BJ (cell line): ENCODE measurements at regions not wholly inside any gene's neighbourhood (a gene's known extent, or its start where the extent isn't known, plus 50 kb on each side); places are given as distances from the start of the nearest gene placed in this dataset.

Source experiments
- CTCF ChIA-PET: fragments of 350-600 bp; formaldehyde crosslinking; extraction: SDS; loops from one replicate; lab custom pipeline; 2021; ENCODE audit warnings: antibody characterized with exemption, inconsistent platforms; lab: Yijun Ruan, JAX
- POLR2A ChIA-PET: fragments of 300-600 bp; sonication (Branson Sonifier 250); formaldehyde crosslinking; extraction: SDS; loops from one replicate; lab custom pipeline; 2021; ENCODE audit warnings: antibody characterized with exemption; lab: Charles Lee
- DNase-seq: peaks from one replicate; pipeline ENCODE4 v3.0.0-alpha.2; 2011; ENCODE audit warnings: low read depth
- H3K27me3 ChIP-seq: 2 replicates; pipeline ENCODE4 v1.6.0; 2011; ENCODE audit warnings: low read length; ENCODE audit not compliant: control insufficient read depth, insufficient read depth
- H3K36me3 ChIP-seq: 2 replicates; pipeline ENCODE4 v1.5.1; 2011; ENCODE audit warnings: low read length; ENCODE audit not compliant: control insufficient read depth, insufficient read depth
- H3K4me3 ChIP-seq: 2 replicates; pipeline ENCODE4 v1.5.1; 2011; ENCODE audit warnings: low read depth, mild to moderate bottlenecking, control low read depth, low read length
- CTCF ChIP-seq: IDR thresholded peaks from 2 replicates; pipeline ENCODE4 v1.5.1; 2011; ENCODE audit warnings: low read depth, mild to moderate bottlenecking, control low read depth, inconsistent platforms, low read length, moderate library complexity; ENCODE audit not compliant: insufficient read depth

DNA sequence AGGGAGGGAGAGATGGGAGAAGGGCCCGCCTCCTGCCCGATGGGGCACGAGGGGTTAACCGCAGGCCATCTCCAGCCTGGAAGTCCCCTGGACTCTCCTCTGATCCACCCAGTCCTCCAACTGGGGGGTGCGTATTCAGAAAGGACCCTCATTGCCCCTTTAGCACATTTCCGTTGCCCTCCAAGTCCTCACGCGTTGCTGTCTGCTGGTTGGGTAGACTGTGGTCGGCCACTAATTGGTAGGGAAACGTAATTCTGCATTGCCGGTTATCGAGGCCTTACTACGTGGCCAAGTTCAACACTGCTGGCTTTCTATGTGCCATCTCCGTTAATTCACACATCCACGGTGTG, 103.4 kb downstream of the FOXL1 start:
- POLR2A ChIA-PET = no interaction called here
- no peak overlapping the region for H3K4me3 ChIP-seq
- no peak for TF ChIP-seq CTCF
- H3K27me3 ChIP-seq = no peaks in the 10 kb centered on the region
- CTCF ChIA-PET = interaction anchor here (1.0 kb wide), 1 partner anchor 119 kb away, joined by 3 read pairs; no protein-coding TSS in a partner anchor
- DNase-seq = no peak
- H3K36me3 ChIP-seq = no peaks in the 10 kb centered on the region

DNA sequence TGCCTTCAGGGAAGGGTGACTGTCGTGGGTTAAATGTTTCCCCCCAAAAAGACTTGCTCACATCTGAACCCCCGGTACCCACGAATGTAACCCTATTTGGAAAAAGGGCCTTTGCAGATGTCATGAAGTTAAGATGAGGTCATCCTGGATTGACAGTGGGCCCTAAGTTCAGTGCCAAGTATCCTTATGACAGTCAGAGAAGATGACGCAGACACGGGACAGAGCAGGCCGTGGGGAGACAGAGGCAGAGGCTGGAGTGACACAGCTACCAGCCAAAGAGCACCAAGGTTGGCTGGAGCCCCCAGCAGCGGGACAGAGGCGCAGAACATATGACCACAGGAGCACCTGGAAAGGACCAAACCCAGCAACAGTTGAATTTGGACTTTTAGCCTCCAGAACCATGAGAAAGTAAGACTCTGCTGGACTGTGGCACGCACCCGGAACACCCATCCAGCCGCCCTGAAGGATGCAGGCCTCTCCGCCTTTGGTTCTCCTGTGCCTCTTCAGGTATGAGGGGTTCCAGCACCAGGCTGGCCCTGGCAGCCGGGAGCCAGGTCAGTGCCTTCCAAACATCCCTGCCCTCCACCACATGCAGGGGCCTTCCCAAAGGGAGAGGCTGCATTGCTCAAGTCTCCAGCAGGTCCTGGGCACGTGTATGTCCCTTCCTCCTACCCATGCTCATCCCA, 104.0 kb downstream of the FOXL1 start:
- no peaks in the 10 kb centered on the region for H3K36me3 ChIP-seq
- no peak for TF ChIP-seq CTCF
- no peak overlapping the region for H3K4me3 ChIP-seq
- CTCF ChIA-PET = interaction anchor here (1.0 kb wide), 1 partner anchor 120 kb away, joined by 3 read pairs; no protein-coding TSS in a partner anchor
- POLR2A ChIA-PET = no interaction called here
- no peaks in the 10 kb centered on the region for H3K27me3 ChIP-seq
- no peak for DNase-seq

DNA sequence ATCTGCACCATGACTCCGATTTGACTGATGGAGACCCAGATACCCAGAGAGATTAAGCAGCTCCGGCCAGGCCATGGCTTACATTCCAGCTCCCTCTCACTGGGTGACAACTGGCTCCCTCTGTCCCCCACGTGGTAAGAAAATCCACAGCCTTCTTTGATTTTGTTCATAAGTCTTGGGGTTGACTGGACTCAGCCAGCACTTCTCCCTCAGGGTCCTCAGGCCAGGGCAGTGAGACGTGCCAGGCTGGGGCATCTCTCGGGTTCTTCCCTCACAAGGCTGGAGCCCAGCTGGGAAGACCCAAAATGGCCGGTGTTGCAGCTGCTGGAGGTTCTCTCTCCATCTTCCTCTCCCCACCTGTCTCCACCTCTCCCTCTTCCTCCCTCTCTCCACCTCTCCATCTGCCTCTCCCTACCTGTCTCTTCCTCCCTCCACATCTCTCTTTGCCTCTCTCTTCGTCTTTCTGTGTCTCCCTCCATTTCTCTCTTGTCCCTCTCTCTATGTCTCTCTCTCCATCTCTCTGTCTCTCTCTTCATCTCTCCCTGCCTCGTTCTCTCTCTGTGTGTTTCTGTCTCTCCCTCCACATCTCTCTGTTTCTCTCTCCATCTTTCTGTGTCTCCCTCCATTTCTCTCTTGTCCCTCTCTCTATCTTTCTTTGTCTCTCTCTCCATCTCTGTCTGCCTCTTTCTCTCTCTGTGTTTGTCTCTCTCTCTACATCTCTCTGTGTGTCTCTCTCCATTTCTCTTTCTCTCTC, 105.3 kb downstream of the FOXL1 start:
- CTCF ChIA-PET = no interaction called here
- Histone ChIP-seq H3K27me3 (no peaks in the 10 kb centered on the region), H3K4me3 (no peak overlapping the region), H3K36me3 (no peaks in the 10 kb centered on the region)
- TF ChIP-seq CTCF = no peak
- POLR2A ChIA-PET = no interaction called here
- no peak for DNase-seq

DNA sequence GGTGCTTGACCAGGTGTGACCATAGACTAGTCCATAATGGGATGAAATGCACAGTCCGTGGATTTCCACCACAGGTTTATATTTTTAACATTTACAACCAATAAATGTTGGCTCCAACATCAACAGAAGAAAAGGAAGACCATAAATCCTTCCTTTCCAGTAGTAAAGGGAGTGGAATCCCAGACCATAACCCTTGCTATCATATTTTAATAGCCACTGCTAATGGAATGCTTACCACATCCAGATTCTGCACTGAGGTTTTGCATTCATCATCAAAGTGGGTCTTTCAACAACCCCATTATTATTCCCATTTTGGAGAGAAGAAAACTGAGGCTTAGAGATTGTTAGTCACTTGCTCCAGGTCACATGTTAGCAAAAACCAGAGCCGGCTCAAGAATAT, 106.7 kb downstream of the FOXL1 start:
- ChIA-PET POLR2A (no interaction called here), CTCF (no interaction called here)
- DNase-seq = no peak
- no peak for TF ChIP-seq CTCF
- Histone ChIP-seq H3K4me3 (no peak overlapping the region), H3K27me3 (no peaks in the 10 kb centered on the region), H3K36me3 (no peaks in the 10 kb centered on the region)

GRCh38 chr16:86690970-86691369, 112.6 kb downstream of the FOXL1 start:
- ChIA-PET POLR2A (no interaction called here), CTCF (interaction anchor here (1.3 kb wide), 1 partner anchor 11 kb away, joined by 5 read pairs; no protein-coding TSS in a partner anchor)
- Histone ChIP-seq H3K36me3 (no peaks in the 10 kb centered on the region), H3K4me3 (no peak overlapping the region), H3K27me3 (no peaks in the 10 kb centered on the region)
- TF ChIP-seq CTCF = no peak
- no peak for DNase-seq
